PC-3 (cell line): ENCODE measurements at regions not wholly inside any gene's neighbourhood (a gene's known extent, or its start where the extent isn't known, plus 50 kb on each side); places are given as distances from the start of the nearest gene placed in this dataset.

Experiments used
- ATAC-seq: fragments of 200-7000 bp; cut with Tn5 transposase; 2 replicates; pipeline ENCODE4 v1.9.1; 2020; ENCODE audit warnings: mild to moderate bottlenecking, moderate library complexity
- BruUV-seq: library from RNA; stranded (reverse); fragments of 400-500 nt; replicated peaks from 2 replicates; lab custom pipeline; 2021; lab: Mats Ljungman, UMichigan
- CTCF ChIA-PET: fragments of 300-600 bp; sonication (Branson Sonifier 250); formaldehyde crosslinking; loops from one replicate; lab custom pipeline; 2022; ENCODE audit warnings: antibody characterized with exemption; lab: Charles Lee
- POLR2A ChIA-PET: fragments of 300-600 bp; sonication (Branson Sonifier 250); formaldehyde crosslinking; loops from one replicate; lab custom pipeline; 2022; ENCODE audit warnings: antibody characterized with exemption; ENCODE audit not compliant: unreplicated experiment; lab: Charles Lee
- DNase-seq: peaks from one replicate; pipeline ENCODE4 v3.0.0-alpha.2; 2015
- H2AFZ ChIP-seq: fragments of 300-600 bp; sonication (generic); 2 replicates; pipeline ENCODE4 v1.6.0; 2016; ENCODE audit warnings: antibody characterized with exemption, low read length
- H3F3A ChIP-seq: fragments of 300-600 bp; sonication (generic); one replicate; pipeline ENCODE4 v1.6.0; 2017; ENCODE audit warnings: antibody characterized with exemption, low read length, control low read depth, mild to moderate bottlenecking; ENCODE audit not compliant: unreplicated experiment
- H3K27ac ChIP-seq: fragments of 300-600 bp; sonication (generic); 2 replicates; pipeline ENCODE4 v1.5.1; 2016; ENCODE audit warnings: mild to moderate bottlenecking, low read length
- H3K27me3 ChIP-seq: fragments of 300-600 bp; sonication (generic); 2 replicates; pipeline ENCODE4 v1.6.1; 2016; ENCODE audit warnings: low read length, mixed read lengths
- H3K36me3 ChIP-seq: fragments of 300-600 bp; sonication (generic); 2 replicates; pipeline ENCODE4 v1.6.1; 2016; ENCODE audit warnings: low read depth, mixed run types, low read length, mixed read lengths
- H3K4me1 ChIP-seq: fragments of 300-600 bp; sonication (generic); 2 replicates; pipeline ENCODE4 v1.5.1; 2016; ENCODE audit warnings: low read length; ENCODE audit not compliant: insufficient read depth
- H3K4me2 ChIP-seq: fragments of 300-600 bp; sonication (generic); 2 replicates; pipeline ENCODE4 v1.6.0; 2016; ENCODE audit warnings: low read length
- H3K4me3 ChIP-seq: fragments of 300-600 bp; sonication (generic); 2 replicates; pipeline ENCODE4 v1.5.1; 2016; ENCODE audit warnings: mild to moderate bottlenecking, low read length, mixed read lengths
- H3K79me2 ChIP-seq: fragments of 300-600 bp; sonication (generic); 2 replicates; pipeline ENCODE4 v1.6.1; 2017; ENCODE audit warnings: low read length, mixed read lengths
- H3K9ac ChIP-seq: fragments of 300-600 bp; sonication (generic); 2 replicates; pipeline ENCODE4 v1.6.0; 2016; ENCODE audit warnings: mild to moderate bottlenecking, low read length
- H3K9me2 ChIP-seq: fragments of 300-600 bp; sonication (generic); replicated peaks from 2 replicates; pipeline ENCODE4 v1.6.1; 2016; ENCODE audit warnings: mixed run types, low read length, mixed read lengths
- H3K9me3 ChIP-seq: fragments of 300-600 bp; sonication (generic); 2 replicates; pipeline ENCODE4 v1.6.1; 2016; ENCODE audit warnings: low read length, mixed read lengths
- H4K20me1 ChIP-seq: fragments of 300-600 bp; sonication (generic); 2 replicates; pipeline ENCODE4 v1.6.1; 2016; ENCODE audit warnings: low read length, mixed read lengths
- EZH2 ChIP-seq: fragments of 300-600 bp; sonication (generic); IDR thresholded peaks from one replicate; pipeline ENCODE4 v1.6.1; 2017; ENCODE audit warnings: antibody characterized with exemption, mild to moderate bottlenecking, low read length; ENCODE audit not compliant: unreplicated experiment
- EZH2phosphoT487 ChIP-seq: fragments of 300-600 bp; sonication (generic); IDR thresholded peaks from 2 replicates; pipeline ENCODE4 v1.6.1; 2018; ENCODE audit warnings: mild to moderate bottlenecking, antibody characterized with exemption, low read length, borderline replicate concordance
- intact Hi-C: fragments of 100-400 bp; cut with micrococcal nuclease; formaldehyde crosslinking; loops from 2 replicates; pipeline ENCODE4 v1.9.0; 2023
- TF ChIP-seq, protein P1 (sequence below): fragments of 300-600 bp; sonication (generic); conservative IDR thresholded peaks from 2 replicates; pipeline ENCODE4 v1.5.1; 2017; ENCODE audit warnings: antibody characterized with exemption, low read depth, mild to moderate bottlenecking, low read length

DNA sequence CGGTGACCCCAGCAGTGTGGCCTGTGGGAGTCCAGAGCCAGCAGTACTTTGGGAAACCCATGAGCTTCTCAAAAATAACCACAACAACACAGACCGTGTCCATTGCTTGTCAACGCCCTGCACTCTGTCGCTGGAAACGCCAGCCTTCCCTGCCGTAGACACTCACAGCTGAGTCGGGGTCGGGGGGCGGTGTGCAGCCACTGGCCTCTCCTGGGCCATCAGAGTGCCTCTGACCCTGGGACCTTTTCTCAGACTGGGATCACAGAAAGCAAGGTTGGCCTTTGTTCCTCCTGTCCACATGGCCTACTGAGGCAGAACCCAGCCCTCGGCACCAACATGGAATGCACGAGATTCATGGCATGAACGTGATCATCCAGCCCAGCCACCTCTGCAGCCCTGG, 95.7 kb downstream of the TUBA3C start:
- BruUV-seq, result no TSS peak
- CTCF ChIA-PET, result no interaction called here
- H3F3A ChIP-seq, result no peaks in the 10 kb centered on the region
- no peaks in the 10 kb centered on the region for H3K79me2 ChIP-seq
- no peaks in the 10 kb centered on the region; the same call in 1 of the 2 replicates for H3K9me3 ChIP-seq
- H3K9ac ChIP-seq, result no peak overlapping the region
- intact Hi-C loops, result no loop called here
- no peaks in the 10 kb centered on the region for H3K4me1 ChIP-seq
- no peak overlapping the region for H3K4me3 ChIP-seq
- no peaks in the 10 kb centered on the region for H4K20me1 ChIP-seq
- H2AFZ ChIP-seq, result no peak overlapping the region
- H3K4me2 ChIP-seq, result no peak overlapping the region
- H3K27ac ChIP-seq, result no peak overlapping the region
- H3K9me2 ChIP-seq, result no peaks in the 10 kb centered on the region
- DNase-seq (no peak), ATAC-seq (no peak)
- POLR2A ChIA-PET, result no interaction called here
- TF ChIP-seq EZH2, result no peak
- TF ChIP-seq, protein P1, sequence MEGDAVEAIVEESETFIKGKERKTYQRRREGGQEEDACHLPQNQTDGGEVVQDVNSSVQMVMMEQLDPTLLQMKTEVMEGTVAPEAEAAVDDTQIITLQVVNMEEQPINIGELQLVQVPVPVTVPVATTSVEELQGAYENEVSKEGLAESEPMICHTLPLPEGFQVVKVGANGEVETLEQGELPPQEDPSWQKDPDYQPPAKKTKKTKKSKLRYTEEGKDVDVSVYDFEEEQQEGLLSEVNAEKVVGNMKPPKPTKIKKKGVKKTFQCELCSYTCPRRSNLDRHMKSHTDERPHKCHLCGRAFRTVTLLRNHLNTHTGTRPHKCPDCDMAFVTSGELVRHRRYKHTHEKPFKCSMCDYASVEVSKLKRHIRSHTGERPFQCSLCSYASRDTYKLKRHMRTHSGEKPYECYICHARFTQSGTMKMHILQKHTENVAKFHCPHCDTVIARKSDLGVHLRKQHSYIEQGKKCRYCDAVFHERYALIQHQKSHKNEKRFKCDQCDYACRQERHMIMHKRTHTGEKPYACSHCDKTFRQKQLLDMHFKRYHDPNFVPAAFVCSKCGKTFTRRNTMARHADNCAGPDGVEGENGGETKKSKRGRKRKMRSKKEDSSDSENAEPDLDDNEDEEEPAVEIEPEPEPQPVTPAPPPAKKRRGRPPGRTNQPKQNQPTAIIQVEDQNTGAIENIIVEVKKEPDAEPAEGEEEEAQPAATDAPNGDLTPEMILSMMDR, result no peak
- no peak for TF ChIP-seq EZH2phosphoT487
- H3K27me3 ChIP-seq, result no peaks in the 10 kb centered on the region
- no peaks in the 10 kb centered on the region for H3K36me3 ChIP-seq

DNA sequence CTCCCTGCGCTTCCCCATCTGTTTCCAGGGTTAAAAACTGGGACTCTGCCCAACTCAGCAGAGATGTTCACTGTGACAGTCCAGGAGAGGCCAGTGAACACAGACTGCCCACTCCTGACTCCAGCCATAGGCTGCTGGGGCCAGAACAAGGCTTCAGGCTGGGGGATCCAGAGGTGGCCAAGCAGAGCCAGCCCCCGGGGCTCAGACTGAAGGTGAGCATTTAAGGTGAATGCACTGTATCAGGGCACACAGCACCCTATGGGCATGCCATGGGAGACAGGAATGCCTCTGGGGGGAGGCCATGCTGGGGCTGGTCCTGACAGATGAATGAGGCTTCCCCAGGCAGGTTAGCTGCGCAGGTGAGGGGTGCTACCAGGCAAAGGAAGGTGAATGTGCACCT, 96.4 kb downstream of the TUBA3C start:
- CTCF ChIA-PET, result no interaction called here
- TF ChIP-seq EZH2phosphoT487, result no peak
- TF ChIP-seq EZH2, result no peak
- DNase-seq (no peak), ATAC-seq (no peak)
- Histone ChIP-seq H3K9me3 (peaks cover 2% of the 10 kb centered on the region; the same call in 1 of the 2 replicates), H3F3A (no peaks in the 10 kb centered on the region), H2AFZ (no peak overlapping the region), H3K36me3 (no peaks in the 10 kb centered on the region), H3K9ac (no peak overlapping the region), H3K79me2 (no peaks in the 10 kb centered on the region), H3K27me3 (no peaks in the 10 kb centered on the region), H3K4me3 (no peak overlapping the region), H3K4me2 (no peak overlapping the region), H3K27ac (no peak overlapping the region), H3K9me2 (no peaks in the 10 kb centered on the region), H3K4me1 (no peaks in the 10 kb centered on the region), H4K20me1 (no peaks in the 10 kb centered on the region)
- POLR2A ChIA-PET, result no interaction called here
- BruUV-seq, result no TSS peak
- intact Hi-C loops, result no loop called here

DNA sequence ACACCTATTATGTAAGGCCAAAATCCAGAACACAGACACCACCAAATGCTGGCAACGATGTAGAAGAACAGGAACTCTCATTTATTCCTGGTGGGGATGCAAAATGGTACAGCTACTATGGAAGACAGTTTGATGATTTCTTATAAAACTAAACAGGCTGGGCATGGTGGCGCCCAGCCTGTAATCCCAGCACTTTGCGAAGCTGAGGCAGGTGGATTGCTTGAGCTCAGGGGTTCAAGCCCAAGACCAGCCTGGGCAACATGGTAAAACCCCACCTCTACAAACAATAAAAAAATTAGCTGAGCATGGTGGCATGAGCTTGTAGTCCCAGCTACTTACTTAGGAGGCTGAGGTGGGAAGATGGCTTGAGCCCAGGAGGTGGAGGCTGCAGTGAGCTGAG, 98.3 kb downstream of the TUBA3C start:
- POLR2A ChIA-PET, result no interaction called here

More for the DNA sequence above, 98.3 kb downstream of the TUBA3C start:
- H3K9me3 ChIP-seq, result peaks cover 6% of the 10 kb centered on the region; the same call in 1 of the 2 replicates
- no peaks in the 10 kb centered on the region for H3K79me2 ChIP-seq
- H3K9me2 ChIP-seq, result no peaks in the 10 kb centered on the region
- ATAC-seq (no peak), DNase-seq (no peak)
- no peak overlapping the region for H2AFZ ChIP-seq
- intact Hi-C loops, result no loop called here
- no peaks in the 10 kb centered on the region for H3K4me1 ChIP-seq
- no peaks in the 10 kb centered on the region for H3K27me3 ChIP-seq
- no peak overlapping the region for H3K27ac ChIP-seq
- no peak overlapping the region for H3K4me2 ChIP-seq
- no peak overlapping the region for H3K4me3 ChIP-seq
- H3K36me3 ChIP-seq, result no peaks in the 10 kb centered on the region
- CTCF ChIA-PET, result no interaction called here
- no TSS peak for BruUV-seq
- TF ChIP-seq EZH2 (no peak), EZH2phosphoT487 (no peak)
- TF ChIP-seq, protein P1, result no peak
- H4K20me1 ChIP-seq, result no peaks in the 10 kb centered on the region
- H3F3A ChIP-seq, result no peaks in the 10 kb centered on the region
- H3K9ac ChIP-seq, result no peak overlapping the region
